Calu3 (cell line): ENCODE measurements at regions not wholly inside any gene's neighbourhood (a gene's known extent, or its start where the extent isn't known, plus 50 kb on each side); places are given as distances from the start of the nearest gene placed in this dataset.
"Not testable (repeated sequence)": the region's sequence is repeated elsewhere in the genome, so short reads cannot be mapped to it uniquely, and the experiment has no call there.

ENCODE experiments used
- BruUV-seq: library from RNA; stranded (reverse); fragments of 400-500 nt; replicated peaks from 2 replicates; lab custom pipeline; 2021; lab: Mats Ljungman, UMichigan
- CTCF ChIA-PET: fragments of 300-600 bp; sonication (Branson Sonifier 250); formaldehyde crosslinking; loops from one replicate; lab custom pipeline; 2022; ENCODE audit warnings: antibody characterized with exemption; lab: Charles Lee
- DNase-seq: peaks from one replicate; pipeline ENCODE4 v3.0.0; 2022
- H3K27ac Mint-ChIP-seq: one replicate; pipeline ENCODE4 v1.8.0; 2022; ENCODE audit warnings: mixed read lengths; ENCODE audit not compliant: unreplicated experiment
- H3K27me3 Mint-ChIP-seq: one replicate; pipeline ENCODE4 v1.8.0; 2022; ENCODE audit warnings: mixed read lengths; ENCODE audit not compliant: unreplicated experiment
- H3K36me3 Mint-ChIP-seq: one replicate; pipeline ENCODE4 v1.8.0; 2022; ENCODE audit warnings: mild to moderate bottlenecking, moderate library complexity, mixed read lengths; ENCODE audit not compliant: insufficient read depth, unreplicated experiment
- H3K4me1 Mint-ChIP-seq: one replicate; pipeline ENCODE4 v1.8.0; 2022; ENCODE audit warnings: mild to moderate bottlenecking, low read depth, mixed read lengths; ENCODE audit not compliant: unreplicated experiment
- H3K4me3 Mint-ChIP-seq: one replicate; pipeline ENCODE4 v1.8.0; 2022; ENCODE audit warnings: mild to moderate bottlenecking, low read depth, moderate library complexity, mixed read lengths; ENCODE audit not compliant: unreplicated experiment
- H3K9me3 Mint-ChIP-seq: one replicate; pipeline ENCODE4 v1.8.0; 2022; ENCODE audit warnings: low read depth, mixed read lengths; ENCODE audit not compliant: unreplicated experiment
- CTCF ChIP-seq: fragments of 200-600 bp; IDR thresholded peaks from one replicate; pipeline ENCODE4 v1.8.0; 2022; ENCODE audit warnings: antibody characterized with exemption; ENCODE audit not compliant: unreplicated experiment
- intact Hi-C: fragments of 100-400 bp; cut with micrococcal nuclease; formaldehyde crosslinking; loops from one replicate; pipeline ENCODE4 v1.10.0; 2022; ENCODE audit not compliant: unreplicated experiment

- no peak for DNase-seq
- Mint-ChIP-seq H3K36me3 (no peaks in the 10 kb centered on the region), H3K9me3 (peaks cover 4% of the 10 kb centered on the region), H3K27me3 (no peaks in the 10 kb centered on the region), H3K27ac (no peak overlapping the region), H3K4me1 (no peaks in the 10 kb centered on the region), H3K4me3 (no peak overlapping the region)
- no TSS peak for BruUV-seq
- intact Hi-C loops, result no loop called here
- TF ChIP-seq CTCF, result no peak
- CTCF ChIA-PET, result no interaction called here
Measured at GRCh38 chr4:79663865-79664264, 255.8 kb upstream of the GK2 start.

GRCh38 chr4:79663141-79663540 lies 255.1 kb upstream of the GK2 start:
- intact Hi-C loops, result no loop called here
- Mint-ChIP-seq H3K27ac (no peak overlapping the region), H3K9me3 (peaks cover 4% of the 10 kb centered on the region), H3K36me3 (no peaks in the 10 kb centered on the region), H3K4me3 (no peak overlapping the region), H3K4me1 (no peaks in the 10 kb centered on the region), H3K27me3 (no peaks in the 10 kb centered on the region)
- TF ChIP-seq CTCF, result no peak
- CTCF ChIA-PET, result no interaction called here
- no peak for DNase-seq
- no TSS peak for BruUV-seq

GRCh38 chr4:79662651-79663050 lies 254.6 kb upstream of the GK2 start:
- TF ChIP-seq CTCF, result no peak
- intact Hi-C loops, result no loop called here
- Mint-ChIP-seq H3K27me3 (no peaks in the 10 kb centered on the region), H3K27ac (no peak overlapping the region), H3K9me3 (peaks cover 4% of the 10 kb centered on the region), H3K36me3 (no peaks in the 10 kb centered on the region), H3K4me1 (no peaks in the 10 kb centered on the region), H3K4me3 (no peak overlapping the region)
- CTCF ChIA-PET, result no interaction called here
- BruUV-seq, result no TSS peak
- no peak for DNase-seq

- Mint-ChIP-seq H3K27me3 (no peaks in the 10 kb centered on the region), H3K4me3 (no peak overlapping the region), H3K4me1 (no peaks in the 10 kb centered on the region), H3K9me3 (peaks cover 4% of the 10 kb centered on the region), H3K36me3 (no peaks in the 10 kb centered on the region), H3K27ac (no peak overlapping the region)
- intact Hi-C loops, result no loop called here
- no TSS peak for BruUV-seq
- CTCF ChIA-PET, result no interaction called here
- DNase-seq, result no peak
- no peak for TF ChIP-seq CTCF
Measured at GRCh38 chr4:79661196-79661595, 253.2 kb upstream of the GK2 start.

- H3K4me1 Mint-ChIP-seq, CTCF ChIA-PET, H3K4me3 Mint-ChIP-seq, H3K27ac Mint-ChIP-seq, H3K9me3 Mint-ChIP-seq, BruUV-seq, H3K36me3 Mint-ChIP-seq, DNase-seq, H3K27me3 Mint-ChIP-seq, intact Hi-C loops: not testable (repeated sequence)
Measured at GRCh38 chr4:79659308-79659870, 251.4 kb upstream of the GK2 start.
